Activated CD8-positive, alpha-beta memory T cell treated with anti-CD3 and anti-CD28 coated beads, Interleukin-2, amount 10 ng/mL, durations not matched to agents 7 days and 5 days (primary cell): ENCODE measurements at regions not wholly inside any gene's neighbourhood (a gene's known extent, or its start where the extent isn't known, plus 50 kb on each side); places are given as distances from the start of the nearest gene placed in this dataset.

Source experiments
- ATAC-seq: fragments of 150-1000 bp; cut with Tn5 transposase; one replicate; pipeline ENCODE4 v1.10.0; 2021; ENCODE audit warnings: moderate library complexity
- CTCF ChIA-PET: fragments of 350-600 bp; sonication (Branson Sonifier 250); formaldehyde crosslinking; loops from one replicate; lab custom pipeline; 2021; ENCODE audit warnings: antibody characterized with exemption; lab: Charles Lee
- DNase-seq: peaks from one replicate; pipeline ENCODE4 v3.0.0-alpha.2; 2020
- H3K27ac Mint-ChIP-seq: one replicate; pipeline ENCODE4 v1.8.0; 2021; ENCODE audit warnings: mild to moderate bottlenecking, mixed read lengths
- H3K27me3 Mint-ChIP-seq: one replicate; pipeline ENCODE4 v1.8.0; 2021; ENCODE audit warnings: mixed read lengths
- H3K36me3 Mint-ChIP-seq: one replicate; pipeline ENCODE4 v1.8.0; 2021; ENCODE audit warnings: mild to moderate bottlenecking, mixed read lengths
- H3K4me1 Mint-ChIP-seq: one replicate; pipeline ENCODE4 v1.8.0; 2021; ENCODE audit warnings: mixed read lengths
- H3K4me3 Mint-ChIP-seq: one replicate; pipeline ENCODE4 v1.8.0; 2021; ENCODE audit warnings: mild to moderate bottlenecking, moderate library complexity, mixed read lengths
- H3K9me3 Mint-ChIP-seq: one replicate; pipeline ENCODE4 v1.8.0; 2022; ENCODE audit warnings: low read depth, mixed read lengths

DNA sequence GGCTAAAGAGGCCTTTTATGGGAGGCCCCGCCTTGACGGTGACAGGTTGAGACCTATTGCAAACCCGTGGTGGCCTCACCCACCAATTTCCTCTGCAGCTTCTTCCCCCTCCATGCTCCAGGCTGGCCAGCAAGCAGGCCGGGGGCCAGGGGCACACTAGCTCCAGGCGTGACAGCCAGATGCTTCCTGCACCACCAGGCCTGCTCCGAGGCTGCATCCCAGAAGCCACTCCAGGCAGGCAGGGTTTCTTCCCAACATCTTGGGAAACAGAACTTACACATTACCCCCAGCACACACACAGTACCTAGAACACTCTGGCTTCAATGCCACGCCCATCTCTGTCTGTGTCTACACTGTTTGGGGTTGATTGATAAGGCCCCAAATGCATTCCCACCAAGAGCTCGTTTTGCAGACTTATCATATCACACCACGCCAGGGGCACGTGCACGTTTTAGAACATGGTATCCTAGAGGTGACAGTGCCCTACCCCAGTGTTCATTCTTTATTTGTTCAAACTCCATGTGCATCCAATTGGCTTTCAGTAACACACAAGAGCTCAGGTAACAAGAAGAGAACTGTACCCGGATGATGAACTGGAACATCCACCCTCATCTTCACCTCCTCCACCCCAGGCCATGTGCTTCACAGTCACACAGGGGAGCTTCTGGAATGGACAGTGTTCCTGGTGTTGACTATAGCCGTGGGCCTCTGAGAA is 221.4 kb upstream of the RREB1 start:
- Mint-ChIP-seq H3K27ac (no peak overlapping the region), H3K4me3 (no peak overlapping the region), H3K4me1 (peaks cover 3% of the 10 kb centered on the region), H3K27me3 (peaks cover 2% of the 10 kb centered on the region), H3K36me3 (no peaks in the 10 kb centered on the region), H3K9me3 (no peaks in the 10 kb centered on the region)
- CTCF ChIA-PET = interaction anchor here (0.7 kb wide), 1 partner anchor 16 kb away, joined by 3 read pairs; no protein-coding TSS in a partner anchor
- DNase-seq = no peak
- ATAC-seq = no peak

DNA sequence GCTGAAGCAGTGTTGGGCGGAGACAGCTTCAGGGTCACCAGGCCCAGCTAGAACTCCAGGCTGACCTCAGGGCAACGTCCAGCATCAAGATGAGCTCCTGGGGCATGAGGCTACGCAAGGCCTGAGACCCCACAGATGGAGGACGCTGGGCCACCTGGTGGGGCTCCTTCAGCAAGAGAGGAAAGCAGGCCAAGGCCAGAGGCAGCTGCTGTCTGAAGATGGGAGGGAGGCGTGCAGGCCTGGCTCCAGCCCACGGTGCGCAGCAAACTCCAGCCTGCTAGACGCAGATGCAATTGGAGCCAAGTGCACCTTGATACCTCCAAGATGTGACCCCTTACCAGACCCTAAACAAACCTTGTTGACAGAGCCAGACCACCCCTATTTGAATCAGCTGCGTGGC is 220.9 kb upstream of the RREB1 start:
- Mint-ChIP-seq H3K27ac (no peak overlapping the region), H3K27me3 (no peaks in the 10 kb centered on the region), H3K4me1 (peaks cover 3% of the 10 kb centered on the region), H3K4me3 (no peak overlapping the region), H3K36me3 (no peaks in the 10 kb centered on the region), H3K9me3 (no peaks in the 10 kb centered on the region)
- ATAC-seq (no peak), DNase-seq (no peak)
- CTCF ChIA-PET = interaction anchor here (0.7 kb wide), 1 partner anchor 15 kb away, joined by 3 read pairs; no protein-coding TSS in a partner anchor

DNA sequence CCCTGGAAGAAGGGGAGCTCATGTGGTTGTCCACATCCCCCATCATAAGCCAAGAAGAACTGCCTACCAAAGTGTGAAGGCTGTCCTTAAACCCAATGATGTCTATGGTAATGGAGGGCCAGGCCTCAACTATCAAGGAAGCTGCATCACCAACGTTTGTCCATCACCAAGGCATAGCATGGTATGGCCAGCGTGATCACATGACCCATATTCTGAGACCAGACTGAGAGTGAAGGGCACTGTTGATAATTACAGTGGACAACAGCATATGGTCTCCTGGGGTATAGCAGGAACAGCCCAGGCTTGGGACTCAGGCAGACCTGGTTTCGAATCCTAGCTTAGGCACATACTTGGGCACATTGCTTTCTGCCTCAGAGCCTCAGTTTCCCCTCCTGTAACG is 218.2 kb upstream of the RREB1 start:
- Mint-ChIP-seq H3K4me1 (peaks cover 3% of the 10 kb centered on the region), H3K27me3 (no peaks in the 10 kb centered on the region), H3K9me3 (no peaks in the 10 kb centered on the region), H3K4me3 (no peak overlapping the region), H3K27ac (no peak overlapping the region), H3K36me3 (no peaks in the 10 kb centered on the region)
- no peak for DNase-seq
- no peak for ATAC-seq
- CTCF ChIA-PET = no interaction called here

DNA sequence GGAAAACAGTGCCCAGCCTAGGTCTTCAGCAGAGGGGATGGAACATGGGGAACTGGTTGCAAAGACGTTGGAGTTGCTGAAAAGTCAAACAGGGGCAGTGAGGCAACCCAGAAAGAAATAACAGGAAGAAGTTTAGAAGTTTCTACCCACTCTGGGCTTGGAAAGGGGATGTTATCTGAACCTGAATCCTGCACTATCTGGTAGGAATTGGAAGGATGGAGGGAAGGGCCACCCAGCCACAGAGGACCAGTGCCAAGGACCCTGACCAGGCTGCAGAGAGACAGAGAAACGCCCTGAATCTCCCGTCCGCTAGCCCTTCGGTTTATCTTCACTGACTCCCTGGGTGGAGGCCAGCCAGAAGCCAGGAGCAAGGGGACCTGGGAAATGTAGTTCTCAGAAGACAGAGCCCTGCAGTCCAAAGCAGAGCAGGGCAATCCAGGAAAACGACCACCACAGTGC is 217.3 kb upstream of the RREB1 start:
- Mint-ChIP-seq H3K36me3 (no peaks in the 10 kb centered on the region), H3K27ac (no peak overlapping the region), H3K4me3 (no peak overlapping the region), H3K27me3 (no peaks in the 10 kb centered on the region), H3K4me1 (peaks cover 3% of the 10 kb centered on the region), H3K9me3 (no peaks in the 10 kb centered on the region)
- no peak for ATAC-seq
- CTCF ChIA-PET = no interaction called here
- DNase-seq = no peak

DNA sequence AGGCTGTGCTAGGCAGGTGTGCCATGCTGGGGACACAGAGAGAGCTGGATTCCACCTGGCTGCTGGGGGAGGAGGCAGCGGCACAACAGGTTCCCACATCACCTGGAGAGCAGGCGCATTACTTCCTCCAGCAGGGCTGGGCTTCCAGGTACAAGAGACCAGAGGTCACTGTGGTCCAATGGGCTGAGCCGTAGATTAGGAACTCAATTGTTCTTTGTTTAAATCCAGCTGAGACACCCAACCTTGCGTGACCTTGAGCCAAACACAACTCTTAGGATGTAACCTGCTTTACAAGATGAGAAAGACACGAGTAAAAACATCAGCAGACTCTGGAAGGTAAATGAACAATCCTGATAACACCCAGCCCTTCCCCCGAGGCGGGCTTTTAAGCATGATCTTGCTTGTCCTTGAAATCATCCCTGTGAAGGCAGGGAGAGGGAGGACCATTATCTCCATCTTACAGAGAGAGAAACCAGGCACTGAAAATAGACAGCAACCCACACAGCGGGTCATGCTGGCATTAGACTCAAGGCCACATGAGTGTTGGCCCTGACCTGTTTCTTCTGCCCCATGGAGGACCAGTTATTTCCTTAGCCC is 216.5 kb upstream of the RREB1 start:
- no peak overlapping the region for H3K27ac Mint-ChIP-seq
- H3K27me3 Mint-ChIP-seq = peaks cover 5% of the 10 kb centered on the region
- no peak overlapping the region for H3K4me3 Mint-ChIP-seq
- no peak for DNase-seq
- peaks cover 2% of the 10 kb centered on the region for H3K4me1 Mint-ChIP-seq
- no peak for ATAC-seq
- no peaks in the 10 kb centered on the region for H3K36me3 Mint-ChIP-seq
- CTCF ChIA-PET = no interaction called here
- no peaks in the 10 kb centered on the region for H3K9me3 Mint-ChIP-seq

DNA sequence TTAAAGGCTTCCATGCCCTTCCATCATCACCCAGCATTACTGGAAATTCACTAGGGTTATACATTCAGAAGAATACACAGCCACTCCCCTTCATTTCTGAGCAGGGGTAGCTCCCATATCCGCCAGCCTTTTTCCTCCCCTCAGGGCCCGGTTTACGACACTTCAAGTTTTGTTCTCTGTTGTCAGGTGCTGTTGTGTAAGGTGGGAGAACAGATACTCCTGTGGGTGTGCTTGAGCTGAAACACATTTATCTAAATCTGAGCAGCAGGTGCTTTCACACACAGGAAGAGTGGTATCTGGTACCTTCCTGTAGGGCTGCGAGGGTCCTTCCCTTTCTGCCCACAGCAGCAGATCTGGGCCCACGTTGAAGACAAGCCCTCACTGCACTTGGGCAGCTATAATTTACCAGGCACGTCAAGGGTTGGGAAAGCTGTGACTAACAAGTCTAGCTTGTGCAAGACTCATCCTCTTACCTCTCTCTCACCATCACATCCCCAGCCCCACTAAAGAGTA is 215.8 kb upstream of the RREB1 start:
- H3K4me3 Mint-ChIP-seq = no peak overlapping the region
- DNase-seq (no peak), ATAC-seq (no peak)
- H3K9me3 Mint-ChIP-seq = no peaks in the 10 kb centered on the region
- CTCF ChIA-PET = interaction anchor here (0.9 kb wide), 1 partner anchor 23 kb away, joined by 3 read pairs; no protein-coding TSS in a partner anchor
- H3K4me1 Mint-ChIP-seq = no peaks in the 10 kb centered on the region
- H3K36me3 Mint-ChIP-seq = no peaks in the 10 kb centered on the region
- no peak overlapping the region for H3K27ac Mint-ChIP-seq
- peaks cover 10% of the 10 kb centered on the region for H3K27me3 Mint-ChIP-seq

DNA sequence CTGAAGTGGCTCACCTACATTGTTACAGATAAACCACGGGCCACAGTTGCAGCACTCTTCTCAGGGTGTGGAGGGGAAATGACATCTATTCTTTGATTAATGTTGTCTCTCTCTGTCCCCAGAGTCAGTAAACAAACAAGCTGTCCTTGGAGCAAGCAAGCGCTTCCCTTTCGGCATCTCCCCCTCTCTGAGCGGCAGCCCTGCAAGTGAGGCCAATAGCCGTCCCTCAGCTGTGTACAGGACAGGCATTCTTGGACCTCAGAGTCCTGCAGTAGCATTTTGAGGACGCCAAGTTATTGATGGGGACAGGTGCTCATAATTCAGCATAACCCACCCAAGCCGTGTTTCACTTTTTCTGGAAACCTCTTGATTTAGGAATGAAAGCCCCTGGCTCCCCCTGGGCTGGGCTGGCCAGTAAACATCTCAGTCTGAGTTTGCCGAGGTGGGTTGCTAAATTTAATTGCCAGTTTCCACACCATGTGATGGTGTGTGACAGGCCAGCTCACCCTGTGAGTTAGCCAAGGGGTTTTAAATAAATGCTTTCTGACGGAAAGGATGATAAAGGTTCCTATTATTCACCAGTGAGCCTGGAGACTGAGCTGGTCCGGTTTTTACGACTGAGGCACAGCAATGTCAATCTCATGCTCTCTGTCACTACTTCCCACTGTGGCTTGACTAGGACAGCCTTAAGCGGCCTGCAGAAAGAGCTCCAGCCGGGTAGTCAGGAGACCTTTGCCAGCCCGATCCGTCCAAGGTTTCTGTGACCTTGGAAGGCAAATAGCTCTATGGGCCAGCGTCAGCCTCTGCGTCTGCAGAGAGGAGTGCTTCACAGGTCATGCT is 214.8 kb upstream of the RREB1 start:
- no peak overlapping the region for H3K4me3 Mint-ChIP-seq
- CTCF ChIA-PET = interaction anchor here (0.9 kb wide), 1 partner anchor 23 kb away, joined by 3 read pairs; no protein-coding TSS in a partner anchor
- ATAC-seq = no peak
- H3K27ac Mint-ChIP-seq = no peak overlapping the region
- DNase-seq = no peak
- H3K9me3 Mint-ChIP-seq = no peaks in the 10 kb centered on the region
- peaks cover 19% of the 10 kb centered on the region for H3K27me3 Mint-ChIP-seq
- H3K36me3 Mint-ChIP-seq = no peaks in the 10 kb centered on the region
- no peaks in the 10 kb centered on the region for H3K4me1 Mint-ChIP-seq

DNA sequence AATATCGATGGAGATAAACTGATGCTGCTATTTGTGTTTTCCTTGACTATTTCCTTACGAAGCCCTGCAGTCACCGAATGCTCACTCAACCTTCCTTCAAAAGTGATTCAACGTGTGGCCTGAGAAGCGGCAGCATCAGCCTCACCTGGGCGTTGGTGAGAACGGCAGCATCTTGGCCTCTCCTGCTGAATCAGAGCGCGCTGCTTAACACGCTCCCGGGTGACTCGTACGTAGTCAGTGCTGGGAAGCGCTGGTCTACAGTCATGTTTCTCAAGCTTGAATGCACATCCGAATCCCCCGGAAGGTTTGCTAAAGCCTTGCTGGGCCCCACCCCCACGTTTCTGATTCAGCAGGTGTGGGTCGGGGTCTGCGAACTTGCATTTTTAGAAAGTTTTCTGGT is 214.1 kb upstream of the RREB1 start:
- no peaks in the 10 kb centered on the region for H3K4me1 Mint-ChIP-seq
- CTCF ChIA-PET = no interaction called here
- DNase-seq = no peak
- H3K36me3 Mint-ChIP-seq = no peaks in the 10 kb centered on the region
- no peaks in the 10 kb centered on the region for H3K9me3 Mint-ChIP-seq
- H3K27me3 Mint-ChIP-seq = peaks cover 25% of the 10 kb centered on the region
- no peak for ATAC-seq
- no peak overlapping the region for H3K4me3 Mint-ChIP-seq
- no peak overlapping the region for H3K27ac Mint-ChIP-seq

DNA sequence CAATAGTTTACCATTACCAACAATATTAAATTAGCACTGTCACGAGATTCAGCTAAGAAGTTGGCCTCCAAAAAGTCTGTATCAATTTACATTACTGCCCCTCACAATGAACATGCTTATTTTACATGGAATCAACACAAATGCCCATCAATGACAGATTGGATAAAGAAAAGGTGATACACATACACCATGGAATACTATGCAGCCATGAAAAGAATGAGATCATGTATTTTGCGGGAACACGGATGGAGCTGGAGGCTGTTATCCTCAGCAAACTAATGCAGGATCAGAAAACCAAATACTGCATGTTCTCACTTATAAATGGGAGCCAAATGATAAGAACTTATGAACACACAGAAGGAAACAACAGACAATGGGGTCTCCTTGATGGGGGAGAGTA is 211.8 kb upstream of the RREB1 start:
- Mint-ChIP-seq H3K27me3 (peaks cover 34% of the 10 kb centered on the region), H3K4me1 (no peaks in the 10 kb centered on the region), H3K27ac (no peak overlapping the region), H3K36me3 (no peaks in the 10 kb centered on the region), H3K4me3 (no peak overlapping the region), H3K9me3 (no peaks in the 10 kb centered on the region)
- DNase-seq = no peak
- ATAC-seq = no peak
- CTCF ChIA-PET = no interaction called here

DNA sequence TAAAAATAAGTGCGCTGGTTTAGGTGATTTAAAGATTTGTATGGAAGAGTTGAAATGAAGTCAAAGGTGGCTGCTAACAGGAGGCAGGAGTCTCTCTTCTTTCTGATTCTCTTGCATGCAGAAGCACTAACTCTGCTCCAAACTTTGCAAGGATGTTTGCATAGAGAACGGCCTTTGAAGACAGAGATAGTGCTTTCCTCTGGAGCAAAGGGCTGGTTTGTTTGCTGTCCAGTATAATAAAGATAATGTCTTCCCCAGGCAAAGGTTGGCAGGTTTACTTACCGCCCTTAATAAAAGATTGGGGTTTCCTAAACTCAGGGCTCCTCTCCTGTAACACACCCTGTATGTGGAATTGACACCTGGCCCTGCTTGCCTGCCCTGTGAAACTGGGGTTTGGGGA is 210.6 kb upstream of the RREB1 start:
- H3K9me3 Mint-ChIP-seq = no peaks in the 10 kb centered on the region
- CTCF ChIA-PET = no interaction called here
- no peaks in the 10 kb centered on the region for H3K4me1 Mint-ChIP-seq
- no peak overlapping the region for H3K27ac Mint-ChIP-seq
- no peak overlapping the region for H3K4me3 Mint-ChIP-seq
- peaks cover 42% of the 10 kb centered on the region for H3K27me3 Mint-ChIP-seq
- H3K36me3 Mint-ChIP-seq = no peaks in the 10 kb centered on the region
- DNase-seq (no peak), ATAC-seq (no peak)

DNA sequence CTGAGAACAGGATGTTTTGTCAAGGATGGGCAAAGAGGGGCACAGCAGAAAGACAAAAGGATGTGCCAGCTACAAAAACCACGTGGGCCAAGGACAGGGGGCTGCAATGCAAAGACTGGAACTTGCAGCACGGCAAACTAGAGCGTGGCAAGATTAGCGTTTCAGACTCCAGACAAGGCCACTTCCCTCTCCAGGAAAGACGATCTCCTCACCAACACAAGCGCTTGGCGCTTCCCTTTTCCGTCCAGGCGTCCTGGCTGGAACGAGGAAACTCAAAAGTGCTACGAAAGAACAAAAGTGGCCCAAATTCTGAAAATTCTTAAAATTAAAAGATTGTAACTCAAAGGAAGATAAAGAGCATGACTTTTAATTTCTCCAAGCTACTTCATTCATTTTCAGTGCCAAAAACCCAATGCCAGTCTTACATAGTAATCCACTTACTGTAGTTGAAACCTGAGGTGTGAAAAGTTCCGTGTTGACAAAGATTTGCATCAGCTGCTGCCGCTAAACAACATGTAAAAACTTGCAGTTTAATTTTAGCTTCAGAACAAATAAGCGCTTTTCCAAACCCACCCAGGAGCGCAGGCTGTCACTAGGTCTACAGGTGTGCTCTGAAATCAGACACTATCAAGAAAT is 207.1 kb upstream of the RREB1 start:
- Mint-ChIP-seq H3K4me1 (no peaks in the 10 kb centered on the region), H3K4me3 (no peak overlapping the region), H3K27ac (no peak overlapping the region), H3K27me3 (peaks cover 53% of the 10 kb centered on the region), H3K9me3 (no peaks in the 10 kb centered on the region), H3K36me3 (no peaks in the 10 kb centered on the region)
- CTCF ChIA-PET = no interaction called here
- DNase-seq = no peak
- no peak for ATAC-seq

DNA sequence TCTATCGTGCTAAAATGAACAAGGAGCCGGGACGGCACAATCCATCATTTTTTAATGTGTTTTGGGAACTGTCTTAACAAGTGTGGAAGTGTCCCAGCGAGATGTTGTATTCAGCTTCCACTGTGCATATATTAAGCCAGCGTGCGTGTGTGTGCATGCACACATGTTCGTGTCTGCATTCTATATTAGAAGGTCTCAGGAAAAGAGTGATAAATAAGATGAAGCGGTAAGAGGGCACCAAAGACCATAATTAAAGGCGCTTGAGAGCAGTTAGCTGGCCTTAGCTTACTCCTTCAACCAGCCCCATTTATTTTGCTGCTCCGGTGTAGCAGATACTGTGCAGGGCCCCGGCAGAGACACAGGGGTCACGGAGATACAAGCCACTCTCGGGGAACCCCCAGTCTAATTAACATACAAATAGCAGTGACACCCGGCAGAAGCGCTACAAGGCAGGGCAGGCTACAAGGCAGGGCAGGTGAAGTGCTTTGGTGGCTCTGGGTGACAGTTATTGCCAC is 206.5 kb upstream of the RREB1 start:
- H3K9me3 Mint-ChIP-seq = no peaks in the 10 kb centered on the region
- DNase-seq = no peak
- ATAC-seq = no peak
- CTCF ChIA-PET = no interaction called here
- H3K4me3 Mint-ChIP-seq = no peak overlapping the region
- no peaks in the 10 kb centered on the region for H3K4me1 Mint-ChIP-seq
- no peak overlapping the region for H3K27ac Mint-ChIP-seq
- no peaks in the 10 kb centered on the region for H3K36me3 Mint-ChIP-seq
- H3K27me3 Mint-ChIP-seq = peaks cover 50% of the 10 kb centered on the region

DNA sequence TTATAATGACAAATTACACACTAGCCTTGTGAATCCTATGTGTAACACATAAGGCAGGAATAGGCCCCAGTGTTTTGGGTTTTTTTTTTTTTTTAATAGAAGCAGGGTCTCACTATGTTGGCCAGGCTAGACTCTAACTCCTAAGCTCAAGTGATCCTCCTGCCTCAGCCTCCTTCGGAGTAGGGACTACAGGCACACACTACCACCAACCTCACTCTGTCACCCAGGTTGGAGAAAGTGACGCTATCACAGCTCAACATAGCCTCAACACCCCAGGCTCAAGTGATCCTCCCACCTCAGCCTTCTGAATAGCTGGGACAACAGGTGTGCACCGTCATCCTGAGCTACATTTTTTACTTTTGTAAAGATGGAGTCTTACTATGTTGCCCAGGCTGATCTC is 205.8 kb upstream of the RREB1 start:
- no peak overlapping the region for H3K4me3 Mint-ChIP-seq
- CTCF ChIA-PET = interaction anchor here (0.6 kb wide), 1 partner anchor 15 kb away, joined by 3 read pairs; no protein-coding TSS in a partner anchor
- ATAC-seq (no peak), DNase-seq (no peak)
- H3K27ac Mint-ChIP-seq = no peak overlapping the region
- no peaks in the 10 kb centered on the region for H3K4me1 Mint-ChIP-seq
- peaks cover 51% of the 10 kb centered on the region for H3K27me3 Mint-ChIP-seq
- H3K36me3 Mint-ChIP-seq = no peaks in the 10 kb centered on the region
- H3K9me3 Mint-ChIP-seq = no peaks in the 10 kb centered on the region
